NCI-H2029 (cell line): ENCODE measurements at regions not wholly inside any gene's neighbourhood (a gene's known extent, or its start where the extent isn't known, plus 50 kb on each side); places are given as distances from the start of the nearest gene placed in this dataset.
A peak's percentile ranks its signal among the peaks of the same experiment; 100 is the strongest.

ENCODE experiments used
- DNase-seq: peaks from one replicate; lab custom pipeline; 2025; lab: John Stamatoyannopoulos, UW

GRCh38 chr11:30089921-30090320, 73.1 kb upstream of the KCNA4 start:
- no peak for DNase-seq

- DNase-seq, result no peak
Observed at GRCh38 chr11:30091246-30091645, 74.4 kb upstream of the KCNA4 start.

- no peak for DNase-seq
Observed at GRCh38 chr11:30091737-30092136, 74.9 kb upstream of the KCNA4 start.

GRCh38 chr11:30092518-30092917, 75.7 kb upstream of the KCNA4 start:
- no peak for DNase-seq

- DNase-seq, result no peak
Observed at GRCh38 chr11:30100495-30100894, 83.7 kb upstream of the KCNA4 start.

- no peak for DNase-seq
Observed at GRCh38 chr11:30106222-30107181, 89.7 kb upstream of the KCNA4 start.

- no peak for DNase-seq
Observed at GRCh38 chr11:30107899-30108298, 91.1 kb upstream of the KCNA4 start.

GRCh38 chr11:30109774-30110173, 92.9 kb upstream of the KCNA4 start:
- DNase-seq, result no peak

GRCh38 chr11:30110691-30111090, 93.9 kb upstream of the KCNA4 start:
- no peak for DNase-seq

GRCh38 chr11:30111786-30112185, 95.0 kb upstream of the KCNA4 start:
- no peak for DNase-seq

- DNase-seq, result no peak
Observed at GRCh38 chr11:30113326-30113898, 96.6 kb upstream of the KCNA4 start.

GRCh38 chr11:30116512-30116911, 99.7 kb upstream of the KCNA4 start:
- no peak for DNase-seq

- no peak for DNase-seq
Observed at GRCh38 chr11:30120045-30120589, 103.3 kb upstream of the KCNA4 start.

- DNase-seq, result no peak
Observed at GRCh38 chr11:30125456-30125855, 105.4 kb upstream of the FSHB start.

GRCh38 chr11:30128269-30128932, 102.4 kb upstream of the FSHB start:
- no peak for DNase-seq

GRCh38 chr11:30131535-30131934, 99.3 kb upstream of the FSHB start:
- DNase-seq, result no peak

- DNase-seq, result no peak
Observed at GRCh38 chr11:30133281-30133680, 97.5 kb upstream of the FSHB start.

- DNase-seq, result peak; percentile 1
Observed at GRCh38 chr11:30143098-30143705, 87.6 kb upstream of the FSHB start.

GRCh38 chr11:30147293-30147692, 83.5 kb upstream of the FSHB start:
- no peak for DNase-seq

GRCh38 chr11:30149998-30150397, 80.8 kb upstream of the FSHB start:
- no peak for DNase-seq

GRCh38 chr11:30150425-30150824, 80.4 kb upstream of the FSHB start:
- DNase-seq, result no peak

GRCh38 chr11:30153008-30153407, 77.8 kb upstream of the FSHB start:
- DNase-seq, result no peak
